Osteocyte (in vitro differentiated cells): ENCODE measurements at regions not wholly inside any gene's neighbourhood (a gene's known extent, or its start where the extent isn't known, plus 50 kb on each side); places are given as distances from the start of the nearest gene placed in this dataset.

ENCODE experiments used
- DNase-seq: peaks from one replicate; pipeline ENCODE4 v3.0.0; 2021; ENCODE audit warnings: mixed read lengths; ENCODE audit not compliant: unreplicated experiment; ENCODE audit errors: extremely low spot score
- H3K27ac Mint-ChIP-seq: one replicate; pipeline ENCODE4 v1.8.0; 2021; ENCODE audit warnings: mild to moderate bottlenecking, mixed read lengths; ENCODE audit not compliant: unreplicated experiment
- H3K27me3 Mint-ChIP-seq: one replicate; pipeline ENCODE4 v1.8.0; 2021; ENCODE audit warnings: mixed read lengths; ENCODE audit not compliant: unreplicated experiment
- H3K36me3 Mint-ChIP-seq: one replicate; pipeline ENCODE4 v1.8.0; 2021; ENCODE audit warnings: mixed read lengths; ENCODE audit not compliant: unreplicated experiment
- H3K4me1 Mint-ChIP-seq: one replicate; pipeline ENCODE4 v1.8.0; 2021; ENCODE audit warnings: mixed read lengths; ENCODE audit not compliant: unreplicated experiment
- H3K4me3 Mint-ChIP-seq: one replicate; pipeline ENCODE4 v1.8.0; 2021; ENCODE audit warnings: mild to moderate bottlenecking, moderate library complexity, mixed read lengths; ENCODE audit not compliant: unreplicated experiment
- H3K9me3 Mint-ChIP-seq: one replicate; pipeline ENCODE4 v1.8.0; 2021; ENCODE audit warnings: mixed read lengths; ENCODE audit not compliant: unreplicated experiment
- CTCF ChIP-seq: fragments of 200-600 bp; sonication (generic); IDR thresholded peaks from 2 replicates; pipeline ENCODE4 v1.5.0; 2021; ENCODE audit warnings: antibody characterized with exemption, mild to moderate bottlenecking, moderate library complexity

- Mint-ChIP-seq H3K4me1 (no peaks in the 10 kb centered on the region), H3K4me3 (no peak overlapping the region), H3K36me3 (no peaks in the 10 kb centered on the region), H3K27me3 (no peaks in the 10 kb centered on the region), H3K27ac (no peak overlapping the region), H3K9me3 (no peaks in the 10 kb centered on the region)
- DNase-seq: no peak
- no peak for TF ChIP-seq CTCF
Measured at GRCh38 chr10:106446920-106447319, 717.6 kb downstream of the SORCS1 start.

GRCh38 chr10:106442223-106442622 lies 722.3 kb downstream of the SORCS1 start:
- Mint-ChIP-seq H3K36me3 (no peaks in the 10 kb centered on the region), H3K27me3 (no peaks in the 10 kb centered on the region), H3K9me3 (no peaks in the 10 kb centered on the region), H3K4me1 (no peaks in the 10 kb centered on the region), H3K27ac (no peak overlapping the region), H3K4me3 (no peak overlapping the region)
- no peak for TF ChIP-seq CTCF
- DNase-seq: no peak

- DNase-seq: no peak
- Mint-ChIP-seq H3K9me3 (no peaks in the 10 kb centered on the region), H3K36me3 (no peaks in the 10 kb centered on the region), H3K4me3 (no peak overlapping the region), H3K27me3 (no peaks in the 10 kb centered on the region), H3K4me1 (no peaks in the 10 kb centered on the region), H3K27ac (no peak overlapping the region)
- no peak for TF ChIP-seq CTCF
Measured at GRCh38 chr10:106440767-106441166, 723.7 kb downstream of the SORCS1 start.

- Mint-ChIP-seq H3K4me1 (no peaks in the 10 kb centered on the region), H3K4me3 (no peak overlapping the region), H3K36me3 (no peaks in the 10 kb centered on the region), H3K27ac (no peak overlapping the region), H3K9me3 (no peaks in the 10 kb centered on the region), H3K27me3 (no peaks in the 10 kb centered on the region)
- TF ChIP-seq CTCF: no peak
- DNase-seq: no peak
Measured at GRCh38 chr10:106440355-106440754, 724.2 kb downstream of the SORCS1 start.

- H3K36me3 Mint-ChIP-seq: no peaks in the 10 kb centered on the region
- H3K9me3 Mint-ChIP-seq: peaks cover 6% of the 10 kb centered on the region
- H3K4me3 Mint-ChIP-seq: no peak overlapping the region
- H3K27ac Mint-ChIP-seq: no peak overlapping the region
- no peaks in the 10 kb centered on the region for H3K4me1 Mint-ChIP-seq
- no peak for TF ChIP-seq CTCF
- DNase-seq: no peak
- H3K27me3 Mint-ChIP-seq: no peaks in the 10 kb centered on the region
Measured at GRCh38 chr10:106439366-106439765, 725.1 kb downstream of the SORCS1 start.
